ENCODE measurements at regions not wholly inside any gene's neighbourhood (a gene's known extent, or its start where the extent isn't known, plus 50 kb on each side); places are given as distances from the start of the nearest gene placed in this dataset.

GRCh38 chr3:41064070-41064469, 135.2 kb upstream of the CTNNB1 start:
- DNase-seq: no peak
- in situ Hi-C loops (cut with HindIII; ENCODE audit: low pct_ligation_motif_present, low pct_unique_long_range_greater_than_20kb, low sequenced_read_pairs): no loop called here

DNA sequence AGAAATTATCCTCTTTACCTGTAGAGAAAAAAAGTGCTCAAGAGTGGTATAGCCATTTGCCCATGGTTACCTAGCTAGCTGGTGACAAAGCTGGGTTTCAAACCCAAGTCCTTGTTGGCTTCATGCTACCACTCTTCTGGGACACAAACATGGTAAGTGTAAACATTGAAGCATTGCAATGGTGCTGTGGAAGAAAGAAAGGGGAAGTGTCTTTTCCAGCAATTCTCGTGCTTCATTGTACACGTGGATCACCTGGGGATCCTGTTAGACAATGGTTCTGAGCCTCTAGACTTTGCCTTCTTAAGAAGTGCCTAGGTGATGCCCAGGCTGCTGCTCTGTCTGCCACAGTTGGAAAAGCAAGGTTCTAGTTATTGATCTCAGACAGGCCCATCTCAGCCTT, 134.8 kb upstream of the CTNNB1 start:
- DNase-seq: no peak
- in situ Hi-C loops (cut with HindIII; ENCODE audit: low pct_ligation_motif_present, low pct_unique_long_range_greater_than_20kb, low sequenced_read_pairs): no loop called here

DNA sequence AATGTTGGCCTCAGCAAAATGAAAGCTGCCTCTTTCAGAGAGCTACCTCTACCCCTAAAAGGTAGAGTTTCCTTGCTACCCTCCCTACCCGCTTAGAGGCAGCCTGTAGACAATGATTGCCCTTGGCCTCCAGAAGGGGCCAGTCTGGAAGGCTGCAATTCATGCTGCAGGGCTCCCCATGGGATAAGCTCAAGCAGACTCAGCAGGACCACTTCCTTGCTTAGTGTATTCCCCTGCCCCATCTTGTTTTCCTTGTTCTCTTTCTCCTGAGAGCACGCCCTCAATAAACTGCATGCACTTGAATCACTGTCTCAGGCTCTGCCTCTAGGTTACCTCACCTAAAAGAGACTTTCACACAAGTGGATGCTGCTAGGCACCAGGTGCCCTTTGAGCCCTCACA, 134.0 kb upstream of the CTNNB1 start:
- no peak for DNase-seq
- in situ Hi-C loops (cut with HindIII; ENCODE audit: low pct_ligation_motif_present, low pct_unique_long_range_greater_than_20kb, low sequenced_read_pairs): no loop called here

- in situ Hi-C loops (cut with HindIII; ENCODE audit: low pct_ligation_motif_present, low pct_unique_long_range_greater_than_20kb, low sequenced_read_pairs): no loop called here
- no peak for DNase-seq
Measured at GRCh38 chr3:41073190-41073589, 126.1 kb upstream of the CTNNB1 start.

GRCh38 chr3:41075975-41076374, 123.3 kb upstream of the CTNNB1 start:
- no peak for DNase-seq
- in situ Hi-C loops (cut with HindIII; ENCODE audit: low pct_ligation_motif_present, low pct_unique_long_range_greater_than_20kb, low sequenced_read_pairs): no loop called here

DNA sequence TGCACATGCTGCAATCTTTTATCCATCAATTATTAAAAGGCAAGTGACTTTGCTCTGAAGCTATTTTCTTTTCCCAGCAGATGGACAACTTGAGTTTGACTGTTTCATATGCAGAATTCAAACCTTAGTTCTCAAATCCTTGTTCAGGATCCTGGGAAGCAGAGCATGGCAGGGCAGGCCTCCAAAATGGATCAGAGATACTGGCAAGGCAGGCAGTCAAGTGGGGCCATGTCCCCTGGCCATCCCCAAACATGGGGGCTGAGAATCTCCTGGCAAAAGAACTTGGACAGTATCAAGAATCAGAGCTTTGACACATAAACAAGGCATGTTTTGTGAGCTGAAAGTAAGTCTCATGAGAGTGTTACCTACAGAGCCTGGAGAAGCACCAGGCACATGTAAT, 122.9 kb upstream of the CTNNB1 start:
- no peak for DNase-seq
- in situ Hi-C loops (cut with HindIII; ENCODE audit: low pct_ligation_motif_present, low pct_unique_long_range_greater_than_20kb, low sequenced_read_pairs): no loop called here

GRCh38 chr3:41080141-41080540, 119.2 kb upstream of the CTNNB1 start:
- in situ Hi-C loops (cut with HindIII; ENCODE audit: low pct_ligation_motif_present, low pct_unique_long_range_greater_than_20kb, low sequenced_read_pairs): no loop called here
- no peak for DNase-seq

GRCh38 chr3:41088882-41089281, 110.4 kb upstream of the CTNNB1 start:
- in situ Hi-C loops (cut with HindIII; ENCODE audit: low pct_ligation_motif_present, low pct_unique_long_range_greater_than_20kb, low sequenced_read_pairs): no loop called here
- no peak for DNase-seq

- no peak for DNase-seq
- in situ Hi-C loops (cut with HindIII; ENCODE audit: low pct_ligation_motif_present, low pct_unique_long_range_greater_than_20kb, low sequenced_read_pairs): no loop called here
Measured at GRCh38 chr3:41089566-41089965, 109.7 kb upstream of the CTNNB1 start.

- in situ Hi-C loops (cut with HindIII; ENCODE audit: low pct_ligation_motif_present, low pct_unique_long_range_greater_than_20kb, low sequenced_read_pairs): no loop called here
Measured at GRCh38 chr3:41092844-41093243, 106.5 kb upstream of the CTNNB1 start.

GRCh38 chr3:41093476-41093875, 105.8 kb upstream of the CTNNB1 start:
- in situ Hi-C loops (cut with HindIII; ENCODE audit: low pct_ligation_motif_present, low pct_unique_long_range_greater_than_20kb, low sequenced_read_pairs): no loop called here
- no peak for DNase-seq

More at GRCh38 chr3:41092844-41093243, 106.5 kb upstream of the CTNNB1 start:
- DNase-seq: no peak

GRCh38 chr3:41094351-41094750, 105.0 kb upstream of the CTNNB1 start:
- DNase-seq: no peak
- in situ Hi-C loops (cut with HindIII; ENCODE audit: low pct_ligation_motif_present, low pct_unique_long_range_greater_than_20kb, low sequenced_read_pairs): no loop called here

- in situ Hi-C loops (cut with HindIII; ENCODE audit: low pct_ligation_motif_present, low pct_unique_long_range_greater_than_20kb, low sequenced_read_pairs): no loop called here
- no peak for DNase-seq
Measured at GRCh38 chr3:41095702-41096101, 103.6 kb upstream of the CTNNB1 start.

GRCh38 chr3:41097896-41098496, 101.3 kb upstream of the CTNNB1 start:
- no peak for DNase-seq
- in situ Hi-C loops (cut with HindIII; ENCODE audit: low pct_ligation_motif_present, low pct_unique_long_range_greater_than_20kb, low sequenced_read_pairs): no loop called here

GRCh38 chr3:41101231-41101630, 98.1 kb upstream of the CTNNB1 start:
- in situ Hi-C loops (cut with HindIII; ENCODE audit: low pct_ligation_motif_present, low pct_unique_long_range_greater_than_20kb, low sequenced_read_pairs): no loop called here
- DNase-seq: no peak

DNA sequence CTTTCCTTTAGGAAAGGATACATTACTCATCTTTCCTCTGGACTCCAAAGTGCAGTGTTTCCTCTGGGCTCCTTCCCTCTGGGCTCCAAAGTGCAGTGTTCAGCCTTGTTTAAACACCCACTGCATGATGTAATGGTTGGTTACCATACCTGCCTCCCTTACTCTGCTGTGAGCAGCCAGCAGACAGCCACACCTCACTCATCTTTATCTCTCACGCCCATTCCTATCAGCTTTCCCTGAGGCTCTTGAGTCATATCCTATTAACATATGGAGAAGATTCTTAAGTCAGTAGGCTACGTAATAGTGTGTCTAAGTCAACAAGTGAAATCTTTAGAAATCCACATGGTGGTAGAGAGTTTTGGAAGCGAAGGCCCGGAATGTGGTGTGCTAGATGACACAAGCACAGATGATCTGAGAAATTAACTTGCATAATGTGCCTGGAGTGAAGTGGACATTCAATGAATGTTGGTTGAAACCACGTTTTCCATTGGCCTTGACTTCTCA, 97.2 kb upstream of the CTNNB1 start:
- no peak for DNase-seq
- in situ Hi-C loops (cut with HindIII; ENCODE audit: low pct_ligation_motif_present, low pct_unique_long_range_greater_than_20kb, low sequenced_read_pairs): no loop called here

GRCh38 chr3:41102750-41103149, 96.6 kb upstream of the CTNNB1 start:
- DNase-seq: no peak
- in situ Hi-C loops (cut with HindIII; ENCODE audit: low pct_ligation_motif_present, low pct_unique_long_range_greater_than_20kb, low sequenced_read_pairs): no loop called here

GRCh38 chr3:41103200-41103599, 96.1 kb upstream of the CTNNB1 start:
- in situ Hi-C loops (cut with HindIII; ENCODE audit: low pct_ligation_motif_present, low pct_unique_long_range_greater_than_20kb, low sequenced_read_pairs): no loop called here
- no peak for DNase-seq

GRCh38 chr3:41104147-41104546, 95.2 kb upstream of the CTNNB1 start:
- DNase-seq: no peak

DNA sequence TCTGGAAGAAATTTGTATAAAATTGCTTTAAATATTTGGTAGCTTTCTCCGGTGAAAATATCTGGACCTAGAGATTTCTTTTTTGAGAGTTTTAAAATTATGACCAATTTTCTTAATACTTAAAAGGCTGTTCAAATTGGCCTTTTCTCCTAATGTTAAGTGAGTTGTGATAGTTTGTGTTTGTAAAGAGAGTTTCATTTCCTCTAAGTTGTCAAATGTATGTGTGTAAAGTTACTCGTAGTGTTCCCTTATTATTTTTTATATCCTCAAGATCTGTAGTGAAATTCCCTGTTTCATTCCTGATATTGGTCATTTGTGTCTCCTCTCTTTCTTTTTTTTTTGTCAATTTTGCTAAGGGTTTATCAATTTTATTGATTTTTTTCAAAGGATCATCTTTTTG, 92.6 kb upstream of the CTNNB1 start:
- in situ Hi-C loops (cut with HindIII; ENCODE audit: low pct_ligation_motif_present, low pct_unique_long_range_greater_than_20kb, low sequenced_read_pairs): no loop called here
- DNase-seq: no peak

More at GRCh38 chr3:41104147-41104546, 95.2 kb upstream of the CTNNB1 start:
- in situ Hi-C loops (cut with HindIII; ENCODE audit: low pct_ligation_motif_present, low pct_unique_long_range_greater_than_20kb, low sequenced_read_pairs): no loop called here

DNA sequence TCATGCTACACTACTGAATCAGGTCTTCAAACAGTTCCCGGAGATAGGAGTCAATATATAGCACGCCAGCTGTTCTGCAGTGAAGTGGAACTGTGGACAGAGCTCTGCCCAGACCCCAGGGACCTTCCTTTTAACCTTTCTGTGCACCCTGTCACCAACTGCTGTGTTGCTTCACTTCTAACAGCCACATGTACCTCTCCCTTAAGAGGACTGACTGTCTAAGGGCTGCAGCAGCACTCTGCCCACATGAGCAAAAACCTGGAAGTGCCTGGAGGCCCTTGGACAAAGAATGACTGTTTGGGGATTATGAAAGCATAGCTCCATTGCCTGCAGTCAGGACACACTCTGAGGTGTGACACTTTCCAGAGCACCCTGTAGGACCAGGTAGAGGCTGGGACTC, 88.3 kb upstream of the CTNNB1 start:
- DNase-seq: no peak
- in situ Hi-C loops (cut with HindIII; ENCODE audit: low pct_ligation_motif_present, low pct_unique_long_range_greater_than_20kb, low sequenced_read_pairs): no loop called here

All from ACHN (cell line).